Astrocyte of the cerebellum (primary cell): ENCODE measurements at regions not wholly inside any gene's neighbourhood (a gene's known extent, or its start where the extent isn't known, plus 50 kb on each side); places are given as distances from the start of the nearest gene placed in this dataset.

Source experiments
- DNase-seq: peaks from one replicate; pipeline ENCODE4 v3.0.0-alpha.2; 2011; ENCODE audit warnings: low read depth
- H3K4me3 ChIP-seq: 2 replicates; pipeline ENCODE4 v1.5.1; 2011; ENCODE audit warnings: mild to moderate bottlenecking, low read depth, low read length, moderate library complexity
- CTCF ChIP-seq: IDR thresholded peaks from 2 replicates; pipeline ENCODE4 v1.5.1; 2012; ENCODE audit warnings: low read length, low read depth, moderate library complexity, mild to moderate bottlenecking; ENCODE audit errors: missing control alignments
- in situ Hi-C: cut with HindIII; loops from 2 replicates; pipeline ENCODE4 v1.10.0; 2017; ENCODE audit warnings: low sequenced_read_pairs

GRCh38 chr13:73696271-73696670 lies 437.9 kb downstream of the KLF12 start:
- no peak for TF ChIP-seq CTCF
- DNase-seq, result no peak
- in situ Hi-C loops, result no loop called here
- H3K4me3 ChIP-seq, result no peak overlapping the region

GRCh38 chr13:73695325-73695724 lies 438.9 kb downstream of the KLF12 start:
- in situ Hi-C loops, result no loop called here
- no peak overlapping the region for H3K4me3 ChIP-seq
- TF ChIP-seq CTCF, result no peak
- DNase-seq, result no peak

- DNase-seq, result no peak
- no peak overlapping the region for H3K4me3 ChIP-seq
Measured at GRCh38 chr13:73693215-73693614, 441.0 kb downstream of the KLF12 start.

GRCh38 chr13:73691891-73692290 lies 442.3 kb downstream of the KLF12 start:
- TF ChIP-seq CTCF, result no peak
- no peak for DNase-seq
- no peak overlapping the region for H3K4me3 ChIP-seq

More at GRCh38 chr13:73693215-73693614, 441.0 kb downstream of the KLF12 start:
- TF ChIP-seq CTCF, result no peak
- in situ Hi-C loops, result no loop called here

GRCh38 chr13:73687929-73688328 lies 446.3 kb downstream of the KLF12 start:
- no peak for DNase-seq
- in situ Hi-C loops, result no loop called here
- no peak for TF ChIP-seq CTCF
- H3K4me3 ChIP-seq, result no peak overlapping the region

More at GRCh38 chr13:73691891-73692290, 442.3 kb downstream of the KLF12 start:
- in situ Hi-C loops, result no loop called here

GRCh38 chr13:73687087-73687486 lies 447.1 kb downstream of the KLF12 start:
- no peak for DNase-seq
- TF ChIP-seq CTCF, result no peak
- in situ Hi-C loops, result no loop called here

GRCh38 chr13:73684750-73685149 lies 449.5 kb downstream of the KLF12 start:
- in situ Hi-C loops, result no loop called here
- H3K4me3 ChIP-seq, result no peak overlapping the region
- TF ChIP-seq CTCF, result no peak
- DNase-seq, result no peak

More at GRCh38 chr13:73687087-73687486, 447.1 kb downstream of the KLF12 start:
- H3K4me3 ChIP-seq, result no peak overlapping the region
